ENCODE measurements at regions not wholly inside any gene's neighbourhood (a gene's known extent, or its start where the extent isn't known, plus 50 kb on each side); places are given as distances from the start of the nearest gene placed in this dataset.

- Mint-ChIP-seq H3K4me1 (peaks cover 5% of the 10 kb centered on the region), H3K4me3 (no peak overlapping the region), H3K27me3 (ENCODE audit: low read depth in 3 of 3) (no peaks in the 10 kb centered on the region), H3K27ac (no peak overlapping the region), H3K36me3 (no peaks in the 10 kb centered on the region), H3K9me3 (peaks cover 0 to 3% (median 0%) of the 10 kb centered on the region in 7 donors)
- Histone ChIP-seq H3K4me3 (replicated peaks in 1 of 3; ENCODE audit: low read depth in 2 of 3, low read length in 3 of 3) (no peak overlapping the region), H3K9me3 (replicated peaks in 1 of 2; ENCODE audit: control insufficient read depth in 1 of 2, insufficient read depth in 1 of 2, low read length in 2 of 2) (no peaks in the 10 kb centered on the region), H3K4me2 (replicated peaks; ENCODE audit: extremely low read depth, low read length, poor library complexity, severe bottlenecking) (no peak overlapping the region), H3K4me1 (ENCODE audit: control insufficient read depth in 1 of 2, insufficient read depth in 2 of 2, low read length in 2 of 2) (peaks cover 5 to 11% of the 10 kb centered on the region in 2 donors), H3K36me3 (replicated peaks in 1 of 2; ENCODE audit: control insufficient read depth in 1 of 2, insufficient read depth in 2 of 2, low read length in 2 of 2) (no peaks in the 10 kb centered on the region), H3K27ac (ENCODE audit: low read depth in 1 of 2, low read length in 2 of 2) (no peak overlapping the region), H2AFZ (ENCODE audit: insufficient read depth, low read depth, low read length, poor library complexity, severe bottlenecking) (no peak overlapping the region), H3K79me2 (ENCODE audit: insufficient read depth, low read length) (no peaks in the 10 kb centered on the region), H4K20me1 (ENCODE audit: insufficient read depth, low read length) (no peaks in the 10 kb centered on the region), H3K9ac (ENCODE audit: insufficient read depth, low read length, poor library complexity, severe bottlenecking) (no peak overlapping the region), H3K27me3 (ENCODE audit: control insufficient read depth in 2 of 2, insufficient read depth in 2 of 2, low read length in 2 of 2) (no peaks in the 10 kb centered on the region)
- no peak for DNase-seq
- intact Hi-C loops (cut with micrococcal nuclease): no loop called here
- no peak for TF ChIP-seq CTCF (IDR thresholded peaks at IDR 0.05)
- WGBS (ENCODE audit: insufficient coverage): no CpG with 5 or more reads among the region's 1 CpG
Observed at GRCh38 chr5:57408714-57409113, 73.9 kb downstream of the ACTBL2 start.

GRCh38 chr5:57408285-57408684 lies 74.3 kb downstream of the ACTBL2 start:
- TF ChIP-seq CTCF (IDR thresholded peaks at IDR 0.05): no peak
- Histone ChIP-seq H3K27ac (ENCODE audit: low read depth in 1 of 2, low read length in 2 of 2) (no peak overlapping the region), H3K4me1 (ENCODE audit: control insufficient read depth in 1 of 2, insufficient read depth in 2 of 2, low read length in 2 of 2) (peaks cover 5 to 11% of the 10 kb centered on the region in 2 donors), H3K79me2 (ENCODE audit: insufficient read depth, low read length) (no peaks in the 10 kb centered on the region), H3K36me3 (replicated peaks in 1 of 2; ENCODE audit: control insufficient read depth in 1 of 2, insufficient read depth in 2 of 2, low read length in 2 of 2) (no peaks in the 10 kb centered on the region), H3K27me3 (ENCODE audit: control insufficient read depth in 2 of 2, insufficient read depth in 2 of 2, low read length in 2 of 2) (no peaks in the 10 kb centered on the region), H3K9me3 (replicated peaks in 1 of 2; ENCODE audit: control insufficient read depth in 1 of 2, insufficient read depth in 1 of 2, low read length in 2 of 2) (no peaks in the 10 kb centered on the region), H3K9ac (ENCODE audit: insufficient read depth, low read length, poor library complexity, severe bottlenecking) (no peak overlapping the region), H3K4me2 (replicated peaks; ENCODE audit: extremely low read depth, low read length, poor library complexity, severe bottlenecking) (no peak overlapping the region), H4K20me1 (ENCODE audit: insufficient read depth, low read length) (no peaks in the 10 kb centered on the region), H2AFZ (ENCODE audit: insufficient read depth, low read depth, low read length, poor library complexity, severe bottlenecking) (no peak overlapping the region), H3K4me3 (replicated peaks in 1 of 3; ENCODE audit: low read depth in 2 of 3, low read length in 3 of 3) (no peak overlapping the region)
- H3K4me1 Mint-ChIP-seq: peaks cover 5% of the 10 kb centered on the region
- H3K27me3 Mint-ChIP-seq (ENCODE audit: low read depth in 3 of 3): no peaks in the 10 kb centered on the region
- WGBS (ENCODE audit: insufficient coverage): 100% methylated on average over 2 of the region's 5 CpGs
- peaks cover 0 to 7% (median 0%) of the 10 kb centered on the region in 7 donors for H3K9me3 Mint-ChIP-seq
- H3K36me3 Mint-ChIP-seq: no peaks in the 10 kb centered on the region
- no peak overlapping the region for H3K27ac Mint-ChIP-seq
- no peak overlapping the region for H3K4me3 Mint-ChIP-seq
- intact Hi-C loops (cut with micrococcal nuclease): no loop called here
- no peak for DNase-seq
